Bronchial epithelial cell (primary cell): ENCODE measurements at regions not wholly inside any gene's neighbourhood (a gene's known extent, or its start where the extent isn't known, plus 50 kb on each side); places are given as distances from the start of the nearest gene placed in this dataset.

Experiments
- DNase-seq: peaks from one replicate; pipeline ENCODE4 v3.0.0-alpha.2; 2010; ENCODE audit warnings: low read depth
- FAIRE-seq: peaks from 2 replicates; lab custom pipeline; 2011; peaks lifted over from hg19 to GRCh38; lab: Jason Lieb, UNC
- H3K27me3 ChIP-seq: 2 replicates; pipeline ENCODE4 v1.5.1; 2011; ENCODE audit warnings: low read length; ENCODE audit not compliant: control insufficient read depth, insufficient read depth
- H3K36me3 ChIP-seq: 2 replicates; pipeline ENCODE4 v1.5.1; 2011; ENCODE audit warnings: low read length; ENCODE audit not compliant: control insufficient read depth, insufficient read depth
- H3K4me3 ChIP-seq: 2 replicates; pipeline ENCODE4 v1.5.1; 2011; ENCODE audit warnings: mild to moderate bottlenecking, low read depth, low read length, control low read depth
- TF ChIP-seq, protein P1 (sequence below): IDR thresholded peaks from 2 replicates; pipeline ENCODE4 v1.5.1; 2011; ENCODE audit warnings: mild to moderate bottlenecking, moderate library complexity, low read length, control low read depth, inconsistent platforms; ENCODE audit not compliant: insufficient read depth, severe bottlenecking

GRCh38 chr2:11030036-11030435 is 118.3 kb downstream of the KCNF1 start:
- peak; percentile 7 for FAIRE-seq

DNA sequence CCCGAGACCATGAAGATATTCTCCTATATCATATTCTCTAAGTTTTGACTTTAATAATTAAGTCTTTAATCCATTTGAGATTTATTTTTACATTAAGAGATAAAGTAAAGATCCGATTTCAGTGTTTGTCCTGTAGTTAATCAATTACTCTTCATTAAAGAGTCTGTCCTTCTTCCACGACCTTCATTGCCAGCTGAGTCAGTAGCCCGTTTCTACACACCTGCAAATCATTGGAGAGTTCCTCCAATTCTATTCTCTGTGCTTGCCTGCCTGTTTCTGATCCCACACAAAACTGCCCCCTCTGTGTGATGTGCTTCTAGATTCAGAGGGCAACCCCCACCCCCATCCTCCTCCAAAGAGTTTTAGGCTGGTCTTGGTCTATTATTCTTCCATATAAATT is 119.2 kb downstream of the KCNF1 start:
- DNase-seq (no peak), FAIRE-seq (no peak)
- Histone ChIP-seq H3K36me3 (no peaks in the 10 kb centered on the region), H3K27me3 (peaks cover 2% of the 10 kb centered on the region), H3K4me3 (no peak overlapping the region)
- TF ChIP-seq, protein P1, sequence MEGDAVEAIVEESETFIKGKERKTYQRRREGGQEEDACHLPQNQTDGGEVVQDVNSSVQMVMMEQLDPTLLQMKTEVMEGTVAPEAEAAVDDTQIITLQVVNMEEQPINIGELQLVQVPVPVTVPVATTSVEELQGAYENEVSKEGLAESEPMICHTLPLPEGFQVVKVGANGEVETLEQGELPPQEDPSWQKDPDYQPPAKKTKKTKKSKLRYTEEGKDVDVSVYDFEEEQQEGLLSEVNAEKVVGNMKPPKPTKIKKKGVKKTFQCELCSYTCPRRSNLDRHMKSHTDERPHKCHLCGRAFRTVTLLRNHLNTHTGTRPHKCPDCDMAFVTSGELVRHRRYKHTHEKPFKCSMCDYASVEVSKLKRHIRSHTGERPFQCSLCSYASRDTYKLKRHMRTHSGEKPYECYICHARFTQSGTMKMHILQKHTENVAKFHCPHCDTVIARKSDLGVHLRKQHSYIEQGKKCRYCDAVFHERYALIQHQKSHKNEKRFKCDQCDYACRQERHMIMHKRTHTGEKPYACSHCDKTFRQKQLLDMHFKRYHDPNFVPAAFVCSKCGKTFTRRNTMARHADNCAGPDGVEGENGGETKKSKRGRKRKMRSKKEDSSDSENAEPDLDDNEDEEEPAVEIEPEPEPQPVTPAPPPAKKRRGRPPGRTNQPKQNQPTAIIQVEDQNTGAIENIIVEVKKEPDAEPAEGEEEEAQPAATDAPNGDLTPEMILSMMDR: no peak

More at GRCh38 chr2:11030036-11030435, 118.3 kb downstream of the KCNF1 start:
- no peak for DNase-seq
- TF ChIP-seq, protein P1: no peak
- H3K27me3 ChIP-seq: peaks cover 2% of the 10 kb centered on the region
- H3K36me3 ChIP-seq: no peaks in the 10 kb centered on the region
- H3K4me3 ChIP-seq: no peak overlapping the region

- Histone ChIP-seq H3K36me3 (no peaks in the 10 kb centered on the region), H3K27me3 (peaks cover 2% of the 10 kb centered on the region), H3K4me3 (no peak overlapping the region)
- no peak for FAIRE-seq
- TF ChIP-seq, protein P1: no peak
- no peak for DNase-seq
These were observed 120.1 kb downstream of the KCNF1 start for GRCh38 chr2:11031876-11032275.

GRCh38 chr2:11032396-11032795 is 120.7 kb downstream of the KCNF1 start:
- TF ChIP-seq, protein P1: no peak
- no peak for DNase-seq
- Histone ChIP-seq H3K4me3 (no peak overlapping the region), H3K36me3 (no peaks in the 10 kb centered on the region), H3K27me3 (peaks cover 2% of the 10 kb centered on the region)
- no peak for FAIRE-seq

DNA sequence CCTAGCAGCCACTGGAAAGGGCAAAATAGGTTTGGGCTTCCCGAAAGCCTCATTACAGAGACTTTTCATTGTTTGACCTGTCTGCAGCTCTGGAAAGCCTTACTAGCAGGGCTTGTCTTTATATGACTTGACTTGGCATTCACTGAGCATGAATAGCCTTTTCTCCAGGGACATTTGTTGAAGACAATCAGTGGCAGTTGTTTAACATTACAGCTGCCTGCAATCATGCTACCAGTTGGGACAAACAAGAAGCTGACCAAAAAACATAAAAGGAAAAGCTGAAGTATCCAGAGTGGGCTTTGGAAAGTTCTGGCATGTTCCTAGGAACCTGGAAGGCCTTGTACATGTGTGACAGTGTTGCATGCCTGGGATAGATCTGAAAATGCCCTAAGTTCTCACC is 121.4 kb downstream of the KCNF1 start:
- H3K4me3 ChIP-seq: no peak overlapping the region
- TF ChIP-seq, protein P1: no peak
- no peak for FAIRE-seq
- DNase-seq: no peak
- H3K36me3 ChIP-seq: no peaks in the 10 kb centered on the region
- peaks cover 2% of the 10 kb centered on the region for H3K27me3 ChIP-seq

- TF ChIP-seq, protein P1: no peak
- FAIRE-seq (no peak), DNase-seq (no peak)
- Histone ChIP-seq H3K4me3 (no peak overlapping the region), H3K27me3 (peaks cover 2% of the 10 kb centered on the region), H3K36me3 (no peaks in the 10 kb centered on the region)
These were observed 116.6 kb upstream of the SLC66A3 start for GRCh38 chr2:11038641-11039040.
